ENCODE measurements at regions not wholly inside any gene's neighbourhood (a gene's known extent, or its start where the extent isn't known, plus 50 kb on each side); places are given as distances from the start of the nearest gene placed in this dataset.
"Not testable (repeated sequence)": the region's sequence is repeated elsewhere in the genome, so short reads cannot be mapped to it uniquely, and the experiment has no call there.

GRCh38 chr6:145118224-145118623, 617.1 kb downstream of the EPM2A start:
- no peak for DNase-seq (ENCODE audit: low read depth)

- DNase-seq (ENCODE audit: low read depth): no peak
Observed at GRCh38 chr6:145119081-145119480, 616.2 kb downstream of the EPM2A start.

GRCh38 chr6:145132709-145133108, 602.6 kb downstream of the EPM2A start:
- no peak for DNase-seq (ENCODE audit: low read depth)

- no peak for DNase-seq (ENCODE audit: low read depth)
Observed at GRCh38 chr6:145135702-145136101, 599.6 kb downstream of the EPM2A start.

GRCh38 chr6:145137425-145137824, 597.9 kb downstream of the EPM2A start:
- DNase-seq (ENCODE audit: low read depth): no peak

- DNase-seq (ENCODE audit: low read depth): no peak
Observed at GRCh38 chr6:145138469-145139139, 596.7 kb downstream of the EPM2A start.

GRCh38 chr6:145139140-145139850, 596.0 kb downstream of the EPM2A start:
- no peak for DNase-seq (ENCODE audit: low read depth)

- no peak for DNase-seq (ENCODE audit: low read depth)
Observed at GRCh38 chr6:145139895-145140294, 595.4 kb downstream of the EPM2A start.

- DNase-seq (ENCODE audit: low read depth): no peak
Observed at GRCh38 chr6:145141572-145141971, 593.7 kb downstream of the EPM2A start.

GRCh38 chr6:145142958-145143357, 592.4 kb downstream of the EPM2A start:
- no peak for DNase-seq (ENCODE audit: low read depth)

- no peak for DNase-seq (ENCODE audit: low read depth)
Observed at GRCh38 chr6:145143379-145143778, 591.9 kb downstream of the EPM2A start.

GRCh38 chr6:145147559-145147958, 587.8 kb downstream of the EPM2A start:
- no peak for DNase-seq (ENCODE audit: low read depth)

- DNase-seq (ENCODE audit: low read depth): no peak
Observed at GRCh38 chr6:145147981-145148749, 587.2 kb downstream of the EPM2A start.

- no peak for DNase-seq (ENCODE audit: low read depth)
Observed at GRCh38 chr6:145148776-145149175, 586.5 kb downstream of the EPM2A start.

GRCh38 chr6:145151624-145152023, 583.7 kb downstream of the EPM2A start:
- DNase-seq (ENCODE audit: low read depth): no peak

GRCh38 chr6:145153495-145153894, 581.8 kb downstream of the EPM2A start:
- no peak for DNase-seq (ENCODE audit: low read depth)

GRCh38 chr6:145155411-145155810, 579.9 kb downstream of the EPM2A start:
- DNase-seq (ENCODE audit: low read depth): no peak

GRCh38 chr6:145155873-145156782, 579.2 kb downstream of the EPM2A start:
- DNase-seq (ENCODE audit: low read depth): no peak

- DNase-seq (ENCODE audit: low read depth): not testable (repeated sequence)
Observed at GRCh38 chr6:145158636-145159035, 576.7 kb downstream of the EPM2A start.

GRCh38 chr6:145159921-145160320, 575.4 kb downstream of the EPM2A start:
- DNase-seq (ENCODE audit: low read depth): no peak

- DNase-seq (ENCODE audit: low read depth): no peak
Observed at GRCh38 chr6:145161501-145161900, 573.8 kb downstream of the EPM2A start.

GRCh38 chr6:145169726-145170224, 565.5 kb downstream of the EPM2A start:
- no peak for DNase-seq (ENCODE audit: low read depth)

Measured in activated T-helper 9 cell treated with anti-CD3 and anti-CD28 coated beads, Interleukin-2, amount 50 U/mL, for 16 hours (primary cell).